H9 (cell line): ENCODE measurements at regions not wholly inside any gene's neighbourhood (a gene's known extent, or its start where the extent isn't known, plus 50 kb on each side); places are given as distances from the start of the nearest gene placed in this dataset.

Experiments
- DNase-seq: peaks from one replicate; pipeline ENCODE4 v3.0.0-alpha.2; 2017
- H2AFZ ChIP-seq: one replicate; pipeline ENCODE4 v1.6.1; 2013; ENCODE audit warnings: mild to moderate bottlenecking, low read length, control low read depth, moderate library complexity
- H2AK5ac ChIP-seq: 2 replicates; pipeline ENCODE4 v1.6.1; 2013; ENCODE audit warnings: low read length, control low read depth, mixed read lengths; ENCODE audit not compliant: insufficient read length
- H2BK120ac ChIP-seq: one replicate; pipeline ENCODE4 v1.6.1; 2013; ENCODE audit warnings: low read depth, mild to moderate bottlenecking, low read length, control low read depth, inconsistent platforms; ENCODE audit not compliant: poor library complexity, severe bottlenecking
- H2BK12ac ChIP-seq: 2 replicates; pipeline ENCODE4 v1.6.1; 2013; ENCODE audit warnings: low read length, control low read depth, mixed read lengths, low read depth; ENCODE audit not compliant: insufficient read length
- H2BK15ac ChIP-seq: 2 replicates; pipeline ENCODE4 v1.6.1; 2013; ENCODE audit warnings: low read depth, low read length, control low read depth
- H2BK20ac ChIP-seq: one replicate; pipeline ENCODE4 v1.6.1; 2013; ENCODE audit warnings: low read depth, mild to moderate bottlenecking, low read length, control low read depth, inconsistent platforms; ENCODE audit not compliant: poor library complexity, severe bottlenecking
- H2BK5ac ChIP-seq: 2 replicates; pipeline ENCODE4 v1.6.1; 2013; ENCODE audit warnings: low read length, control low read depth, mixed read lengths; ENCODE audit not compliant: insufficient read length
- H3K14ac ChIP-seq: 2 replicates; pipeline ENCODE4 v1.6.1; 2013; ENCODE audit warnings: low read length, control low read depth; ENCODE audit not compliant: insufficient read depth
- H3K18ac ChIP-seq: 2 replicates; pipeline ENCODE4 v1.6.1; 2013; ENCODE audit warnings: low read depth, mild to moderate bottlenecking, mixed read lengths, low read length, control low read depth; ENCODE audit not compliant: insufficient read length
- H3K23ac ChIP-seq: 2 replicates; pipeline ENCODE4 v1.6.1; 2013; ENCODE audit warnings: low read length, control low read depth, mixed read lengths, low read depth; ENCODE audit not compliant: insufficient read length
- H3K23me2 ChIP-seq: 2 replicates; pipeline ENCODE4 v1.6.1; 2013; ENCODE audit warnings: low read depth, mild to moderate bottlenecking, mixed read lengths, low read length, control low read depth; ENCODE audit not compliant: insufficient read length, poor library complexity, severe bottlenecking
- H3K27ac ChIP-seq: 2 replicates; pipeline ENCODE4 v1.5.1; 2013; ENCODE audit warnings: low read length, control low read depth, mixed read lengths, low read depth; ENCODE audit not compliant: insufficient read length
- H3K27me3 ChIP-seq: 2 replicates; pipeline ENCODE4 v1.6.1; 2013; ENCODE audit warnings: low read length, control low read depth, inconsistent platforms; ENCODE audit not compliant: insufficient read depth
- H3K4ac ChIP-seq: 2 replicates; pipeline ENCODE4 v1.6.1; 2013; ENCODE audit warnings: low read depth, mild to moderate bottlenecking, control low read depth, inconsistent platforms, low read length, moderate library complexity
- H3K4me1 ChIP-seq: 2 replicates; pipeline ENCODE4 v1.6.1; 2013; ENCODE audit warnings: low read length, control low read depth, inconsistent platforms; ENCODE audit not compliant: insufficient read depth
- H3K4me2 ChIP-seq: 2 replicates; pipeline ENCODE4 v1.6.1; 2013; ENCODE audit warnings: low read length, control low read depth, mixed read lengths; ENCODE audit not compliant: insufficient read length, insufficient read depth
- H3K56ac ChIP-seq: 2 replicates; pipeline ENCODE4 v1.6.1; 2013; ENCODE audit warnings: low read depth, mild to moderate bottlenecking, mixed read lengths, low read length, control low read depth; ENCODE audit not compliant: insufficient read length
- H3K79me1 ChIP-seq: 2 replicates; pipeline ENCODE4 v1.6.1; 2013; ENCODE audit warnings: low read depth, mild to moderate bottlenecking, moderate library complexity, low read length, control low read depth, inconsistent platforms; ENCODE audit not compliant: insufficient read depth, poor library complexity, severe bottlenecking
- H3K79me2 ChIP-seq: 2 replicates; pipeline ENCODE4 v1.6.1; 2013; ENCODE audit warnings: low read length, control low read depth, inconsistent platforms; ENCODE audit not compliant: insufficient read depth
- H3K9ac ChIP-seq: 2 replicates; pipeline ENCODE4 v1.6.1; 2013; ENCODE audit warnings: low read length, control low read depth, mixed read lengths; ENCODE audit not compliant: insufficient read length; ENCODE audit errors: extremely low read depth
- H3K9me3 ChIP-seq: one replicate; pipeline ENCODE4 v1.6.1; 2013; ENCODE audit warnings: low read depth, low read length, inconsistent platforms; ENCODE audit not compliant: control insufficient read depth
- H3T11ph ChIP-seq: one replicate; pipeline ENCODE4 v1.6.1; 2013; ENCODE audit warnings: mild to moderate bottlenecking, low read length, control low read depth, inconsistent platforms
- H4K20me1 ChIP-seq: one replicate; pipeline ENCODE4 v1.6.1; 2013; ENCODE audit not compliant: control insufficient read depth, insufficient read length, insufficient read depth
- H4K5ac ChIP-seq: 2 replicates; pipeline ENCODE4 v1.6.1; 2013; ENCODE audit warnings: low read depth, mild to moderate bottlenecking, mixed read lengths, low read length, control low read depth; ENCODE audit not compliant: insufficient read length
- H4K8ac ChIP-seq: replicated peaks from 2 replicates; pipeline ENCODE4 v1.6.1; 2013; ENCODE audit warnings: low read length, control low read depth, mixed read lengths, low read depth; ENCODE audit not compliant: insufficient read length
- H4K91ac ChIP-seq: 2 replicates; pipeline ENCODE4 v1.6.1; 2013; ENCODE audit warnings: low read depth, mild to moderate bottlenecking, moderate library complexity, mixed read lengths, low read length, control low read depth; ENCODE audit not compliant: insufficient read length
- H3K27ac Mint-ChIP-seq, 3 experiments: 2 replicates in 2 of 3; 3 replicates in 1 of 3; pipeline ENCODE4 v1.8.0; 2020 to 2021; ENCODE audit warnings: mixed read lengths in 3 of 3, mild to moderate bottlenecking in 1 of 3, moderate library complexity in 1 of 3
- H3K27me3 Mint-ChIP-seq: 2 replicates; pipeline ENCODE4 v1.8.0; 2021; ENCODE audit warnings: low read depth, mild to moderate bottlenecking, moderate library complexity, mixed read lengths
- H3K36me3 Mint-ChIP-seq, 3 experiments: 2 replicates in 2 of 3; 3 replicates in 1 of 3; pipeline ENCODE4 v1.8.0; 2020 to 2021; ENCODE audit warnings: low read depth in 3 of 3, mixed read lengths in 3 of 3; ENCODE audit not compliant: insufficient read depth in 1 of 3
- H3K4me1 Mint-ChIP-seq, 2 experiments: 2 replicates each; pipeline ENCODE4 v1.8.0; 2020; ENCODE audit warnings: mixed read lengths in 2 of 2
- H3K4me3 Mint-ChIP-seq, 2 experiments: 2 replicates in 1 of 2; 3 replicates in 1 of 2; pipeline ENCODE4 v1.8.0; 2020 to 2021; ENCODE audit warnings: mild to moderate bottlenecking in 2 of 2, mixed read lengths in 2 of 2, moderate library complexity in 1 of 2
- H3K9me3 Mint-ChIP-seq, 2 experiments: 2 replicates in 1 of 2; 3 replicates in 1 of 2; pipeline ENCODE4 v1.8.0; 2020; ENCODE audit warnings: mild to moderate bottlenecking in 2 of 2, mixed read lengths in 2 of 2, moderate library complexity in 1 of 2
- WGBS: extraction: QIAGEN DNeasy Blood & Tissue Kit; methylation state at CpG from one replicate; pipeline ENCODE4 v1.1.7; 2013; ENCODE audit warnings: missing lambda C conversion rate, low lambda C conversion rate, mixed read lengths; ENCODE audit not compliant: insufficient read length; ENCODE audit errors: extremely low coverage; 5-methylcytosine and 5-hydroxymethylcytosine counted together
- TF ChIP-seq, protein P1 (sequence below): fragments of 200-600 bp; sonication (generic); conservative IDR thresholded peaks from 3 replicates; pipeline ENCODE4 v1.8.0; 2021; ENCODE audit warnings: antibody characterized with exemption, mild to moderate bottlenecking

DNA sequence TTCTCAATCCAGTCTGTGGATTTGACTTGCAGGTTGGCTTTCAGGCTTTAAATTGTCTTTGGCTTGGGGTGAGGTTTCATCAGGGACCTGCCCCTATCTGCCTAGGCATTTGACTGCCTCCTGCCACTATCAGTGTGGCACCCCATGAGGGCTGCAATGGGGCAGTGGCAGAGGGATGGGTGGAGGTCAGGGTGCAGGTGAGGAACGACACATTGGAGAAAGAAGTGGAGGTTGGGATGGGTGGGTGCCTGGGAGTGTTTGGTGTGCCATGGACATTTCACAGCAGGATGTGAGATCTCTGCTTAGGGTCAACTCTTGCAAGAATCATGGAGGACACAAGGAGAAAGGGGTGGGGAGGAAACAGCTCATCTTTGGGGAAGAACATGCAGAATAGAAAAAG, 625.1 kb downstream of the PTPRU start:
- peaks cover 13% of the 10 kb centered on the region for H3K9me3 ChIP-seq
- H2AK5ac ChIP-seq: no peak overlapping the region
- Mint-ChIP-seq H3K36me3 (peaks cover 7 to 14% (median 9%) of the 10 kb centered on the region in 3 experiments), H3K27ac (no peak overlapping the region), H3K9me3 (peaks cover 16 to 17% of the 10 kb centered on the region in 2 experiments), H3K4me1 (peaks cover 8 to 11% of the 10 kb centered on the region in 2 experiments), H3K4me3 (no peak overlapping the region), H3K27me3 (peaks cover 10% of the 10 kb centered on the region)
- no peak overlapping the region for H2BK120ac ChIP-seq
- H3K23me2 ChIP-seq: no peaks in the 10 kb centered on the region
- no peaks in the 10 kb centered on the region for H3K79me2 ChIP-seq
- H2BK15ac ChIP-seq: no peak overlapping the region
- H3T11ph ChIP-seq: no peak overlapping the region
- TF ChIP-seq, protein P1, sequence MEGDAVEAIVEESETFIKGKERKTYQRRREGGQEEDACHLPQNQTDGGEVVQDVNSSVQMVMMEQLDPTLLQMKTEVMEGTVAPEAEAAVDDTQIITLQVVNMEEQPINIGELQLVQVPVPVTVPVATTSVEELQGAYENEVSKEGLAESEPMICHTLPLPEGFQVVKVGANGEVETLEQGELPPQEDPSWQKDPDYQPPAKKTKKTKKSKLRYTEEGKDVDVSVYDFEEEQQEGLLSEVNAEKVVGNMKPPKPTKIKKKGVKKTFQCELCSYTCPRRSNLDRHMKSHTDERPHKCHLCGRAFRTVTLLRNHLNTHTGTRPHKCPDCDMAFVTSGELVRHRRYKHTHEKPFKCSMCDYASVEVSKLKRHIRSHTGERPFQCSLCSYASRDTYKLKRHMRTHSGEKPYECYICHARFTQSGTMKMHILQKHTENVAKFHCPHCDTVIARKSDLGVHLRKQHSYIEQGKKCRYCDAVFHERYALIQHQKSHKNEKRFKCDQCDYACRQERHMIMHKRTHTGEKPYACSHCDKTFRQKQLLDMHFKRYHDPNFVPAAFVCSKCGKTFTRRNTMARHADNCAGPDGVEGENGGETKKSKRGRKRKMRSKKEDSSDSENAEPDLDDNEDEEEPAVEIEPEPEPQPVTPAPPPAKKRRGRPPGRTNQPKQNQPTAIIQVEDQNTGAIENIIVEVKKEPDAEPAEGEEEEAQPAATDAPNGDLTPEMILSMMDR: no peak
- H4K8ac ChIP-seq: no peak overlapping the region
- H4K5ac ChIP-seq: no peak overlapping the region
- WGBS: no CpG with 5 or more reads among the region's 1 CpG
- H3K9ac ChIP-seq: no peak overlapping the region
- no peak overlapping the region for H3K4me2 ChIP-seq
- no peak overlapping the region for H4K91ac ChIP-seq
- no peak overlapping the region for H3K18ac ChIP-seq
- H2BK12ac ChIP-seq: no peak overlapping the region
- H3K4ac ChIP-seq: no peak overlapping the region
- H3K23ac ChIP-seq: no peak overlapping the region
- no peak overlapping the region for H2BK20ac ChIP-seq
- H2BK5ac ChIP-seq: no peak overlapping the region
- no peak for DNase-seq
- no peaks in the 10 kb centered on the region for H3K4me1 ChIP-seq
- no peak overlapping the region for H2AFZ ChIP-seq
- H3K79me1 ChIP-seq: no peaks in the 10 kb centered on the region
- H3K56ac ChIP-seq: no peak overlapping the region
- no peak overlapping the region for H3K14ac ChIP-seq
- H3K27me3 ChIP-seq: no peaks in the 10 kb centered on the region
- no peaks in the 10 kb centered on the region for H4K20me1 ChIP-seq
- no peak overlapping the region for H3K27ac ChIP-seq
